ENCODE measurements at regions not wholly inside any gene's neighbourhood (a gene's known extent, or its start where the extent isn't known, plus 50 kb on each side); places are given as distances from the start of the nearest gene placed in this dataset.

- TF ChIP-seq POLR2A (IDR thresholded peaks at IDR 0.05) (no peak), POLR2AphosphoS5 (IDR thresholded peaks at IDR 0.05) (no peak), EP300 (IDR thresholded peaks at IDR 0.05) (no peak)
- TF ChIP-seq, protein P1, sequence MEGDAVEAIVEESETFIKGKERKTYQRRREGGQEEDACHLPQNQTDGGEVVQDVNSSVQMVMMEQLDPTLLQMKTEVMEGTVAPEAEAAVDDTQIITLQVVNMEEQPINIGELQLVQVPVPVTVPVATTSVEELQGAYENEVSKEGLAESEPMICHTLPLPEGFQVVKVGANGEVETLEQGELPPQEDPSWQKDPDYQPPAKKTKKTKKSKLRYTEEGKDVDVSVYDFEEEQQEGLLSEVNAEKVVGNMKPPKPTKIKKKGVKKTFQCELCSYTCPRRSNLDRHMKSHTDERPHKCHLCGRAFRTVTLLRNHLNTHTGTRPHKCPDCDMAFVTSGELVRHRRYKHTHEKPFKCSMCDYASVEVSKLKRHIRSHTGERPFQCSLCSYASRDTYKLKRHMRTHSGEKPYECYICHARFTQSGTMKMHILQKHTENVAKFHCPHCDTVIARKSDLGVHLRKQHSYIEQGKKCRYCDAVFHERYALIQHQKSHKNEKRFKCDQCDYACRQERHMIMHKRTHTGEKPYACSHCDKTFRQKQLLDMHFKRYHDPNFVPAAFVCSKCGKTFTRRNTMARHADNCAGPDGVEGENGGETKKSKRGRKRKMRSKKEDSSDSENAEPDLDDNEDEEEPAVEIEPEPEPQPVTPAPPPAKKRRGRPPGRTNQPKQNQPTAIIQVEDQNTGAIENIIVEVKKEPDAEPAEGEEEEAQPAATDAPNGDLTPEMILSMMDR (IDR thresholded peaks at IDR 0.05), result no peak
Measured at GRCh38 chr5:120207129-120207528, 257.0 kb upstream of the PRR16 start.
